K562 (cell line): ENCODE measurements at regions not wholly inside any gene's neighbourhood (a gene's known extent, or its start where the extent isn't known, plus 50 kb on each side); places are given as distances from the start of the nearest gene placed in this dataset.

Experiments used
- ATAC-seq: fragments of 200-7000 bp; cut with Tn5 transposase; 3 replicates; pipeline ENCODE4 v1.9.1; 2020; ENCODE audit warnings: moderate library complexity
- BruUV-seq: library from RNA; stranded (reverse); fragments of 400-500 nt; replicated peaks from 2 replicates; lab custom pipeline; 2021; lab: Mats Ljungman, UMichigan
- CTCF ChIA-PET: fragments of 300-600 bp; formaldehyde crosslinking; extraction: SDS; loops from one replicate; lab custom pipeline; 2021; ENCODE audit warnings: low intra/inter-chr PET ratio; lab: Yijun Ruan, JAX
- POLR2A ChIA-PET: fragments of 300-600, 350-650 bp; sonication (Branson Sonifier 250); formaldehyde crosslinking; extraction: SDS; loops from one replicate; lab custom pipeline; 2021; ENCODE audit warnings: antibody characterized with exemption, inconsistent platforms; lab: Yijun Ruan, JAX
- DNase-seq, 4 experiments: peaks; one replicate each; pipeline versions ENCODE4 v3.0.0 to v3.0.0-alpha.2; 2011 to 2018; ENCODE audit warnings: low spot score in 3 of 4, mixed read lengths in 3 of 4; ENCODE audit errors: extremely low read depth in 1 of 4
- FAIRE-seq: peaks from 2 replicates; lab custom pipeline; 2011; peaks lifted over from hg19 to GRCh38; lab: Jason Lieb, UNC
- H2AFZ ChIP-seq: 2 replicates; pipeline ENCODE4 v1.6.0; 2011; ENCODE audit warnings: low read depth, low read length, control low read depth, inconsistent platforms
- H3K27ac ChIP-seq: fragments of 200-600 bp; 3 replicates; pipeline ENCODE4 v1.8.0; 2011; ENCODE audit warnings: low read depth, mild to moderate bottlenecking, control low read depth, inconsistent platforms, low read length, moderate library complexity, mixed read lengths; ENCODE audit errors: extremely low read depth
- H3K27me3 ChIP-seq, 2 experiments: fragments of 300-600 bp in 1 of 2; 2 replicates in 1 of 2; 3 replicates in 1 of 2; pipeline versions ENCODE4 v1.6.0 to v1.8.0; 2011; ENCODE audit warnings: inconsistent platforms in 2 of 2, low read length in 2 of 2, mild to moderate bottlenecking in 1 of 2, mixed read lengths in 1 of 2, moderate library complexity in 1 of 2; ENCODE audit not compliant: control insufficient read depth in 2 of 2, insufficient read depth in 2 of 2
- H3K36me3 ChIP-seq: fragments of 300-600 bp; 3 replicates; pipeline ENCODE4 v1.8.0; 2011; ENCODE audit warnings: mild to moderate bottlenecking, low read length, inconsistent platforms; ENCODE audit not compliant: control insufficient read depth, insufficient read depth
- H3K4me1 ChIP-seq, 2 experiments: fragments of 200-600 bp in 1 of 2; replicated peaks in 1 of 2; 2 replicates in 1 of 2; 3 replicates in 1 of 2; pipeline versions ENCODE4 v1.5.1 to v1.8.0; 2011; ENCODE audit warnings: inconsistent platforms in 2 of 2, low read length in 2 of 2, mild to moderate bottlenecking in 1 of 2, mixed read lengths in 1 of 2, moderate library complexity in 1 of 2; ENCODE audit not compliant: control insufficient read depth in 2 of 2, insufficient read depth in 2 of 2
- H3K4me2 ChIP-seq: 2 replicates; pipeline ENCODE4 v1.6.1; 2011; ENCODE audit warnings: low read length, control low read depth, inconsistent platforms, mixed read lengths; ENCODE audit not compliant: insufficient read depth
- H3K4me3 ChIP-seq: fragments of 200-600 bp; sonication (generic), shearing (Covaris generic); 2 replicates; pipeline ENCODE4 v1.5.1; 2016; ENCODE audit warnings: control low read depth, inconsistent platforms
- H3K79me2 ChIP-seq: fragments of 200-600 bp; 3 replicates; pipeline ENCODE4 v1.8.0; 2011; ENCODE audit warnings: low read length, inconsistent platforms; ENCODE audit not compliant: control insufficient read depth, insufficient read depth
- H3K9ac ChIP-seq, 2 experiments: 2 replicates each; pipeline versions ENCODE4 v1.6.0 to v1.6.1; 2011; ENCODE audit warnings: low read depth in 2 of 2, low read length in 2 of 2, control low read depth in 1 of 2, inconsistent platforms in 1 of 2, mild to moderate bottlenecking in 1 of 2, mixed read lengths in 1 of 2; ENCODE audit not compliant: insufficient read depth in 1 of 2
- H3K9me1 ChIP-seq: one replicate; pipeline ENCODE4 v1.6.0; 2011; ENCODE audit warnings: inconsistent platforms, mild to moderate bottlenecking, low read length, moderate library complexity; ENCODE audit not compliant: control insufficient read depth, insufficient read depth
- H3K9me3 ChIP-seq: replicated peaks from 2 replicates; pipeline ENCODE4 v1.5.1; 2011; ENCODE audit warnings: low read depth, low read length, inconsistent platforms; ENCODE audit not compliant: control insufficient read depth, insufficient read depth
- H4K20me1 ChIP-seq: replicated peaks from 2 replicates; pipeline ENCODE4 v1.6.1; 2011; ENCODE audit warnings: low read length, inconsistent platforms, mixed read lengths; ENCODE audit not compliant: control insufficient read depth, insufficient read depth
- CEBPG ChIP-seq, 3 experiments: fragments of 200-800 bp in 1 of 3; sonication (Bioruptor generic) in 1 of 3; sonication (generic) in 1 of 3; formaldehyde crosslinking in 1 of 3; IDR thresholded peaks in 2 of 3; conservative IDR thresholded peaks in 1 of 3; 2 replicates each; pipeline versions ENCODE4 v1.6.1 to v1.8.0; 2016 to 2022; ENCODE audit warnings: missing compliant biosample characterization in 2 of 3, missing genetic modification characterization in 2 of 3, mild to moderate bottlenecking in 1 of 3, missing genetic modification reagents in 1 of 3
- DDX20 ChIP-seq: fragments of 450-650 bp; IDR thresholded peaks from 2 replicates; pipeline ENCODE4 v1.6.1; 2016; ENCODE audit warnings: missing genetic modification characterization, low read depth, mild to moderate bottlenecking, missing compliant biosample characterization, moderate library complexity
- FOS ChIP-seq: IDR thresholded peaks from 3 replicates; pipeline ENCODE4 v1.6.1; 2011; ENCODE audit not compliant: insufficient read length; ENCODE audit errors: extremely low read depth
- FOSL1 ChIP-seq: fragments of 200-800 bp; sonication (Bioruptor generic); conservative IDR thresholded peaks from 2 replicates; pipeline ENCODE4 v1.6.1; 2016; ENCODE audit warnings: missing genetic modification characterization, missing compliant biosample characterization
- MAFG ChIP-seq: fragments of 450-650 bp; conservative IDR thresholded peaks from 2 replicates; pipeline ENCODE4 v1.6.1; 2016; ENCODE audit warnings: missing genetic modification characterization, missing compliant biosample characterization
- NFE2 ChIP-seq: IDR thresholded peaks from 2 replicates; pipeline ENCODE4 v1.6.1; 2014; ENCODE audit warnings: antibody characterized with exemption, low read depth
- PHB ChIP-seq: fragments of 250-450 bp; sonication (Bioruptor Pico); IDR thresholded peaks from 2 replicates; pipeline ENCODE4 v1.5.0; 2021
- RAD21 ChIP-seq, 2 experiments: fragments of 250-450 bp in 1 of 2; fragments of 450-650 bp in 1 of 2; sonication (Bioruptor Pico) in 1 of 2; formaldehyde crosslinking in 1 of 2; IDR thresholded peaks in 1 of 2; conservative IDR thresholded peaks in 1 of 2; 2 replicates each; pipeline versions ENCODE4 v1.4.0 to v1.8.0; 2020 to 2022; ENCODE audit warnings: mild to moderate bottlenecking in 2 of 2, moderate library complexity in 1 of 2
- RBM25 ChIP-seq: fragments of 200-400 bp; formaldehyde crosslinking; IDR thresholded peaks from 2 replicates; pipeline ENCODE4 v1.6.1; 2018; ENCODE audit warnings: low read length, low read depth, moderate library complexity; ENCODE audit not compliant: severe bottlenecking
- ZC3H4 ChIP-seq: sonication (generic); formaldehyde crosslinking; IDR thresholded peaks from 2 replicates; pipeline ENCODE4 v1.9.0; 2021; ENCODE audit warnings: missing genetic modification reagents, borderline replicate concordance
- ZNF282 ChIP-seq: sonication (generic); formaldehyde crosslinking; IDR thresholded peaks from 2 replicates; pipeline ENCODE4 v1.8.1; 2023; ENCODE audit warnings: missing genetic modification reagents
- ZNF324 ChIP-seq: fragments of 250-450 bp; sonication (Bioruptor Pico); IDR thresholded peaks from 2 replicates; pipeline ENCODE4 v1.4.0; 2020; ENCODE audit warnings: mild to moderate bottlenecking
- ZNF507 ChIP-seq: conservative IDR thresholded peaks from 2 replicates; pipeline ENCODE4 v1.6.1; 2017; ENCODE audit warnings: missing genetic modification characterization, missing compliant biosample characterization
- WGBS: fragments of 100-300 bp; shearing (Covaris generic); methylation state at CpG from one replicate; pipeline ENCODE4 v1.1.6; 2016; ENCODE audit warnings: low coverage, mixed read lengths; ENCODE audit not compliant: insufficient coverage; ENCODE audit errors: missing lambda C conversion rate; 5-methylcytosine and 5-hydroxymethylcytosine counted together
- in situ Hi-C: fragments of 300-500 bp; cut with MboI; formaldehyde crosslinking; loops from 4 replicates; pipeline ENCODE4 v1.15.0; 2018; ENCODE audit warnings: inconsistent platforms, mixed read lengths
- intact Hi-C: fragments of 100-400 bp; cut with micrococcal nuclease; formaldehyde crosslinking; loops from 2 replicates; pipeline ENCODE4 v1.14.2; 2022
- TF ChIP-seq, protein P1 (sequence below): sonication (generic); formaldehyde crosslinking; IDR thresholded peaks from 2 replicates; pipeline ENCODE4 v1.8.1; 2023; ENCODE audit warnings: mild to moderate bottlenecking, missing genetic modification reagents
- TF ChIP-seq, protein P2 (sequence below): IDR thresholded peaks from 2 replicates; pipeline ENCODE4 v1.6.1; 2011; ENCODE audit not compliant: insufficient read length; ENCODE audit errors: extremely low read depth
- TF ChIP-seq, protein P3 (sequence below): fragments of 450-650 bp; IDR thresholded peaks from 2 replicates; pipeline ENCODE4 v1.6.1; 2016; ENCODE audit warnings: missing biosample characterization, missing genetic modification characterization
- TF ChIP-seq, protein P4 (sequence below): fragments of 250-450 bp; sonication (Bioruptor Pico); IDR thresholded peaks from 2 replicates; pipeline ENCODE4 v1.4.0; 2020; ENCODE audit warnings: mild to moderate bottlenecking

DNA sequence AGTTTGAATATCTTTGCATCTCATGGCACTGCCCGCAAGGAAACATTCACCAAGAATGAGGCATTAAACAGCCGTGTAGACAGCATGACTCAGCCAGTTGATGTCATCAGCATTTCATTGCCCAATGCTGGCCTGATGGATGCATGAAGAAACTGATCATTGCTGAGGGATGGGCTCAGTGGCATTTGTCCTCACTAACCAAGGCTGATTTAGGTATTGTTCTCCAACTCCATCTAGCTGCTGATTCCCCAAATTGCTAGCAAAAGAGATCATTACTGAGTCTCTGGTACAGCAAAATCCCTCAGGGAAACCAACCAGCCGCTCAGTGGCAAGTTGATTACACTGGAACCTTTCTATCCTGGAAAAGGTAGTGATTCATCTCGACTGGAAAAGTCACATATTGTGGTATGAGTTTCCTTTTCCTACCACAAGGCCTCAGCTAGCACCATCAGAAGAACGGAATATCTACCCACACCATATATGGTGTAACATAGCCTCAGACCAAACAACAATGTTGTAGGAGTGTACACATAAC, 186.5 kb upstream of the GAP43 start:
- H3K9me3 ChIP-seq, result no peaks in the 10 kb centered on the region
- no peak overlapping the region for H2AFZ ChIP-seq
- POLR2A ChIA-PET, result no interaction called here
- DNase-seq, result no peak
- H4K20me1 ChIP-seq, result no peaks in the 10 kb centered on the region
- CTCF ChIA-PET, result no interaction called here
- in situ Hi-C loops (no loop called here), intact Hi-C loops (no loop called here)
- H3K27ac ChIP-seq, result no peak overlapping the region
- no peak overlapping the region for H3K4me3 ChIP-seq
- no peaks in the 10 kb centered on the region for H3K4me1 ChIP-seq
- H3K4me2 ChIP-seq, result no peak overlapping the region
- 2% methylated on average over 5 of the region's 5 CpGs for WGBS
- no peaks in the 10 kb centered on the region for H3K36me3 ChIP-seq
- no peak overlapping the region for H3K9ac ChIP-seq
- H3K79me2 ChIP-seq, result no peaks in the 10 kb centered on the region
- no peak for FAIRE-seq
- no peaks in the 10 kb centered on the region for H3K27me3 ChIP-seq
- H3K9me1 ChIP-seq, result no peaks in the 10 kb centered on the region
- ATAC-seq, result no peak
- BruUV-seq, result no TSS peak
- TF ChIP-seq ZNF282, result no peak
- TF ChIP-seq, protein P1, sequence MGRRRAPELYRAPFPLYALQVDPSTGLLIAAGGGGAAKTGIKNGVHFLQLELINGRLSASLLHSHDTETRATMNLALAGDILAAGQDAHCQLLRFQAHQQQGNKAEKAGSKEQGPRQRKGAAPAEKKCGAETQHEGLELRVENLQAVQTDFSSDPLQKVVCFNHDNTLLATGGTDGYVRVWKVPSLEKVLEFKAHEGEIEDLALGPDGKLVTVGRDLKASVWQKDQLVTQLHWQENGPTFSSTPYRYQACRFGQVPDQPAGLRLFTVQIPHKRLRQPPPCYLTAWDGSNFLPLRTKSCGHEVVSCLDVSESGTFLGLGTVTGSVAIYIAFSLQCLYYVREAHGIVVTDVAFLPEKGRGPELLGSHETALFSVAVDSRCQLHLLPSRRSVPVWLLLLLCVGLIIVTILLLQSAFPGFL (CRISPR knock-in tag), result no peak
- 0 out of 2 replicates have a peak, but pooled peaks have one; percentile 22 for TF ChIP-seq NFE2
- peak in 1 of 2 experiments; percentile 27; a peak in 1 of 4 replicates for TF ChIP-seq RAD21 (CRISPR knock-in tag; conservative IDR thresholded peaks at IDR 0.05 in 1 of 2, IDR thresholded peaks at IDR 0.05 in 1 of 2)
- no peak for TF ChIP-seq RBM25
- TF ChIP-seq ZC3H4 (CRISPR knock-in tag), result no peak
- no peak for TF ChIP-seq CEBPG (CRISPR knock-in tag; IDR thresholded peaks at IDR 0.05)
- TF ChIP-seq CEBPG (tag; conservative IDR thresholded peaks at IDR 0.05 in 1 of 2, IDR thresholded peaks at IDR 0.05 in 1 of 2), result peak; percentile 7 to 73; a peak in 2 of 4 replicates
- no peak for TF ChIP-seq ZNF324 (CRISPR knock-in tag)
- no peak for TF ChIP-seq DDX20 (tag)
- TF ChIP-seq, protein P2, sequence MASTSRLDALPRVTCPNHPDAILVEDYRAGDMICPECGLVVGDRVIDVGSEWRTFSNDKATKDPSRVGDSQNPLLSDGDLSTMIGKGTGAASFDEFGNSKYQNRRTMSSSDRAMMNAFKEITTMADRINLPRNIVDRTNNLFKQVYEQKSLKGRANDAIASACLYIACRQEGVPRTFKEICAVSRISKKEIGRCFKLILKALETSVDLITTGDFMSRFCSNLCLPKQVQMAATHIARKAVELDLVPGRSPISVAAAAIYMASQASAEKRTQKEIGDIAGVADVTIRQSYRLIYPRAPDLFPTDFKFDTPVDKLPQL, result no peak
- TF ChIP-seq, protein P3, sequence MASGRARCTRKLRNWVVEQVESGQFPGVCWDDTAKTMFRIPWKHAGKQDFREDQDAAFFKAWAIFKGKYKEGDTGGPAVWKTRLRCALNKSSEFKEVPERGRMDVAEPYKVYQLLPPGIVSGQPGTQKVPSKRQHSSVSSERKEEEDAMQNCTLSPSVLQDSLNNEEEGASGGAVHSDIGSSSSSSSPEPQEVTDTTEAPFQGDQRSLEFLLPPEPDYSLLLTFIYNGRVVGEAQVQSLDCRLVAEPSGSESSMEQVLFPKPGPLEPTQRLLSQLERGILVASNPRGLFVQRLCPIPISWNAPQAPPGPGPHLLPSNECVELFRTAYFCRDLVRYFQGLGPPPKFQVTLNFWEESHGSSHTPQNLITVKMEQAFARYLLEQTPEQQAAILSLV (tag), result no peak
- no peak for TF ChIP-seq ZNF507 (tag)
- TF ChIP-seq FOS, result no peak
- TF ChIP-seq FOSL1 (tag), result no peak
- no peak for TF ChIP-seq PHB (CRISPR knock-in tag)
- TF ChIP-seq, protein P4, sequence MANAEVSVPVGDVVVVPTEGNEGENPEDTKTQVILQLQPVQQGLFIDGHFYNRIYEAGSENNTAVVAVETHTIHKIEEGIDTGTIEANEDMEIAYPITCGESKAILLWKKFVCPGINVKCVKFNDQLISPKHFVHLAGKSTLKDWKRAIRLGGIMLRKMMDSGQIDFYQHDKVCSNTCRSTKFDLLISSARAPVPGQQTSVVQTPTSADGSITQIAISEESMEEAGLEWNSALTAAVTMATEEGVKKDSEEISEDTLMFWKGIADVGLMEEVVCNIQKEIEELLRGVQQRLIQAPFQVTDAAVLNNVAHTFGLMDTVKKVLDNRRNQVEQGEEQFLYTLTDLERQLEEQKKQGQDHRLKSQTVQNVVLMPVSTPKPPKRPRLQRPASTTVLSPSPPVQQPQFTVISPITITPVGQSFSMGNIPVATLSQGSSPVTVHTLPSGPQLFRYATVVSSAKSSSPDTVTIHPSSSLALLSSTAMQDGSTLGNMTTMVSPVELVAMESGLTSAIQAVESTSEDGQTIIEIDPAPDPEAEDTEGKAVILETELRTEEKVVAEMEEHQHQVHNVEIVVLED (CRISPR knock-in tag), result no peak
- TF ChIP-seq MAFG (tag), result 0 out of 2 replicates have a peak, but pooled peaks have one; percentile 8
